ENCODE measurements at regions not wholly inside any gene's neighbourhood (a gene's known extent, or its start where the extent isn't known, plus 50 kb on each side); places are given as distances from the start of the nearest gene placed in this dataset.
A peak's percentile ranks its signal among the peaks of the same experiment; 100 is the strongest.

DNA sequence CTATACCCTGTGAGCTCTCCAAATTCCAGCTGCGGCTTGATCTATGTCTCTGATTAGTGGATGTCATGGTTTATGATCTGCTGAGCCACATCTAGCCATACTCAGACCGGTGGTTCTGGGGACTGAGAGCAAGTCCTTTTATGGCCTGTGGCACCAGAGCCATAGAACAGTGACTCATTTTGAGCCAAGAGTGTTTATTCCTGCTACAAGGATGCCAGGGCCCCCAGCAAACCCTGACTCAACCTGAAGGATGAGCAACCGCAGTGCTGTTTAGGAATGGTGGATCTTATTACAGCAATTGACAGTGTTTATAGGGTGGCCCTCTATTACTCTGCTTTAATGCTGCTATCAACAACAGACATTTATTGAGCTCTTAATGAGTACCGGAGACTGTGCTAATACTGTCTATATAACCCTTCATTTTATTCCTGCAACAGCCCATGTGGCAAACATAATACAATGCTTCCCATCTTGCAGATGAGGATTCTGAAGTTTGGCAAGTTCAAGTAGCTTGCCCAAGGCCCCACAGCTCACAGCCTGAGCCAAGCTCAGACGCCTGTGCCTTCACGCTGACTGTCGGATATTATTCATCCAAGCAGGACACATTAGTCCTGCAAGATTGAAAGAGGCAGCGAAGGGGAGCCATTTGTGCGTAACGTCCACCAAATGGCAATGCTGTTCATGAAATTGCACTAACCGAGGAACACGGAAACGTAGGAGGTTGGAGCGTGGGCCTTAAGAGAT is 273.6 kb upstream of the PWP1 start:
- DNase-seq, result no peak

DNA sequence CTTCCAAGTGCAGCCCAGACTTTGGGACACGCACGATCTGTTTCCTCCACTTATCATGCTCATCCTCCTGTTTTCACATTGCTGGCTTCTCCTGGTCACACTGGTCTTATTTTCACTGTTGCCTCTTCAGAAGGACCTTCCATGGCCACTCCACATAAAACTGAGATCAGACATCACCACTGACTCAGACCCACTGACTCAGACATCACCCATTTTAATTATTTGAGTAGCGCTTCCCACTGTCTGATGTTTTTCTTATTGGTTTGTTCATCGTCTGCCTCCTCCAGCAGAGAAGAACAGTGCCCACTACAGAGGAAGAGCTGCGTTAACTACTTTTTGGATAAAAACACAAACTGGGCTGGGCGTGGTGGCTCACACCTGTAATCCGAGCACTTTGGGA is 270.5 kb upstream of the PWP1 start:
- DNase-seq, result no peak

- no peak for DNase-seq
These were observed 269.8 kb upstream of the PWP1 start for GRCh38 chr12:107415834-107416233.

DNA sequence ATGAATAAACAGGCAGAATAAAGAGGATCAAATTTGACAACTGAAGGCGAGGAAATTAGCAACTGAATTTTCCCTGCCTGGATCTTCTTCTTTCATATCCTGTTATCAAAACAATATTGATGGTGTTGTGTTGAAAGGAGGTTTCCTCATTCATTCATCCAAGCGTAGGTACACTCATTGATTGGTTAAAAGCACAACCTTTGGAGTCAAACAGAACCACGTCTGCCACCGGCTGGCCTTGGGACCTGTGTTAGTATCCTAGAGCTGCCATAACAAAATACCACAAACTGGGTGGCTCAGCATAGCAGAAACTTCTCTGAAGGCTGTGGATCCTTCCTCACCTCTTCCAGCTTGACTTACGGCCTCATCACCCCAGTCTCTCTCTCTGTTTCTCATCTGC is 268.6 kb upstream of the PWP1 start:
- no peak for DNase-seq

DNA sequence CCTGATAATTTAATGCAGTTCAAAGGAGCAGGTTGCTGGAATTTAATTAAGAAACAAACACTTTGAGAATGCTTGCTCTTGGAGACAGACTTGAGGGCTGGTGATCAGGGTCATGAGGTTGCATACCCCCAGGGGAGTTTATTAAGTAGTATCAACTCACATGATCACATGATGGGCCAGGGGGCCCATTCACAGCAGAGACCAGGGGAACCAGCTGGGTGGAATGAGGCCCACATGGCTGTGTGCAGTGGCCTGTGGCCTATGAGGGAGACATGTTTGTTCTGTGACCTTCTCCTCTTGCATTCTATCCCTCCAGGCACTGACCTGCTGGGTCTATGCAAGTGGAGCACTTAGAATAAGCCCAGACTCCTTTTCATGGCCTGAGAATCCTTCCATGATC is 266.6 kb upstream of the PWP1 start:
- no peak for DNase-seq

GRCh38 chr12:107423531-107423930 is 262.1 kb upstream of the PWP1 start:
- DNase-seq, result no peak

DNA sequence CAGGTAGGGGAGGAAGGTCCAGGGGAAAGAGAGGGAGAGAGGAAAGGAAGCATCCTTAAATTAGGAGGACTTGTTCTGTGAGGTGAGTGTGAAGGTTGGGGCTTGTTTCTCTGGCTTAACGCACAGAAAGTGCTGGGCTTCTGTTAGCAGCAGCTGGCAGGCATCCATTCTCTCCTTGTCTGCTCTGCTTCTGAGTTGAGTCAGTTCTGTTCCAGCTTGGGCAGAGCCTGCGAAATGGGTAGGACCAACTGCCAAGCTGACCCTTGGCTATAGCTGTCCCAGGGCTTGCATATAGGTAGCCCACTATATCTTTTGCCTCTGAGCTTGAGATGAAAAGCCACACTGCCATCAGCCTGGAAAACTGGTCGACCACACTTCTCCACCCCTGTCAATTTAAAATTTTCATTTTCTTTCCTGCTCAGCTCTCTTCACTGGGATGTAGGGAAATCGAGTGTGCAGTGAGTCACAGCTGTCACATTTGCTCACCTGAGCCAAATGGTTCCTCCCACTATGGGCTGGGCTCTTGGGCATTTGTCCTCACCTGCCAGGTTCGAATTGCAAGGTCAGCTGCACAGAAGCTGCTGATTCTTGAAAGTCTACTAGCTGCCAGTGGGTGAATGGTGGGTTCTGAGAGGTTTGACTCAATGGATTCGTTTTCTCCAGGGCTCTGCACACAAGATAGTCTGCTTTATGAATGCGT is 256.4 kb upstream of the PWP1 start:
- no peak for DNase-seq

DNA sequence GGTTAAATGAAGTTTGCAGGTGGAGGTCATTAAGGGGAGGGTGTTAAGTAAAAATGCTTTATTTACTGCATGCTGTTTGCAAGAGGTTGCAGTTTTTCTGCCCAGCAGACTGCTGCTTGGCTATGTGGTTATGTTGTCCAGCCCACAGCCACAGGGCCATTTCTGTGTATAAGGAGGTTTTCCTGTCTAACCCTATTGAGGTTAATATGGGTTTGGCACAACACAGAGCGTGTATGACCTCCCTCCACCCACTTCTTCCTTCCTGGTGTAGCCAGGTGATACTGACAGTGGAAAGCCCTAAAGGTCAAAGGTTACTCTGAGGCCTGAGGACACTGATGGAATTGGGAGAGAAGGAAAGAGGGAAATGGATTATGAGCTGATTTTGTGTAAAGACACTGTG is 253.7 kb upstream of the PWP1 start:
- DNase-seq, result no peak

DNA sequence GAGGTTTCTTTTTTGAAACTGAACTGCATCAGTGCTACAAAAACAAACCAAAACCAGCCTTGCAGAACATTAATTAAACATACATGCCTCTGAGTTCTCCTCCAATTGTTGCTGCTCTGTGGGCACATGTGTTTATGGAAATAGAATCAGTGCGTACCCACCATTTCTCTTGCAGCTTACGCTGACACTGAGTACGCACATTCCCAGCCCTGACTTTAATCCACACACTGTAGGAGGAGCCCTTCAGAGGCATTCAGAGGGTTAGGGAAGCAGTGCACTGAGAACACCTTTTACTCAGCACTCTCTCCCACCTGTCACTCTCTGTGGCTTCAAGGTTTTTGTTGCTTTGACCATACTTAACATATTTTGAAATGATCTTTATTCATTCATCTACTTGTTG is 250.5 kb upstream of the PWP1 start:
- DNase-seq, result no peak

DNA sequence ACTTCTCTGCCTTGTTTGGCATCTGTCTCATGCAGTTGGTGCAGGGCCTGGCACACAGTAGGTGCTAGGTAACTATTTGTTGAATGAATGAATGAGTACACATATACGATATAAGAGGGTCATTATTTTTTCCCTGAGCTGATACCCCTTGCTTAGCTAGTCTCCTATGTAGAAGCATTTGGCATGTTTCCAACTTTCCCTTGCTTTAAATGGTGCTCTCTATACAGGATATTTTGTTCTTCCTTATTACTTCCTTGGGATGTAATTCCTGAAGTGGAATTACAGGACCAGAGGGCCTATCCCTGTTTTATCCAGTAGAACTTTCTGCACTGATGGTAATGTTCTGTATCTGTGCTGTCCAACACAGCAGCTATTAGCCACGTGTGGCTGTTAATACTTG is 250.1 kb upstream of the PWP1 start:
- no peak for DNase-seq

DNA sequence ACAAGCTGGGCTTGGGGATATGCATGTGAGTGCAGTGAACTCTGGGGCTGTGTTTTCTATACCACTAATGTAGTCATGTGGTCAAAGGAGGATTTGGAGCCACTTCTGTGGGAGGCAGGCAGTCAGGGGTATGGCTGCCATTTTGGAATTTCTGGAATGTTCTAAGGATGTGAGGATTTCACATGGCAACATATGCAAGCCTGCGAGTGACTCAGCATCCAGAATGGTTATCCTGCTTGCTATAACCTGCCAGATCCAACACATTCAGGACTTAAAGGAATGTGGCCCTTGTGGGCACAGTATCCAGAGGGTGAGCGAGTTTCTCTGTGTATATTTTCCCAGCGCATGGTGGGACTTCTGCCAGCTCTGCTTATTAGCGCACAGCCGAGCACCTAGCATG is 249.2 kb upstream of the PWP1 start:
- no peak for DNase-seq

GRCh38 chr12:107436836-107437235 is 248.8 kb upstream of the PWP1 start:
- DNase-seq, result no peak

DNA sequence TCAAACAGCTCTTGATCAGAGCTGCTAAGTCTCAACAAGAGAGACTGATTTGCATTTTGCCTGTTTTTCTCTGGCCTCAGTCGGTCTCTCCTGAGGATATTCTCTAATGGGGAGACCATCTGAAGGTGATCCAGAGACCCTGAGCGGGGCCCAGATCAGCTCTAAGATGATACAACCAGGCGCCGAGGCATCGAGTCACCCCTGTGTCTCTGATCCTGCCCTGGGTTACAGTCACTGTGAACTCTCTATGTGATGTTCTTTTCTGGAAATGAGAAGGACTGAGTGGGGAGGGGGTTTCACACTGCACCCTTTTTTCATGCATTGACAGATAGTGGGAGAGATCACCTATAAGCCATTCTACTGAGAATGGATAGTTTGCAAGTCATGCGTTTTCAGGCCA is 247.6 kb upstream of the PWP1 start:
- DNase-seq, result no peak

- DNase-seq, result peak; percentile 72
These were observed 246.4 kb upstream of the PWP1 start for GRCh38 chr12:107439026-107439738.

DNA sequence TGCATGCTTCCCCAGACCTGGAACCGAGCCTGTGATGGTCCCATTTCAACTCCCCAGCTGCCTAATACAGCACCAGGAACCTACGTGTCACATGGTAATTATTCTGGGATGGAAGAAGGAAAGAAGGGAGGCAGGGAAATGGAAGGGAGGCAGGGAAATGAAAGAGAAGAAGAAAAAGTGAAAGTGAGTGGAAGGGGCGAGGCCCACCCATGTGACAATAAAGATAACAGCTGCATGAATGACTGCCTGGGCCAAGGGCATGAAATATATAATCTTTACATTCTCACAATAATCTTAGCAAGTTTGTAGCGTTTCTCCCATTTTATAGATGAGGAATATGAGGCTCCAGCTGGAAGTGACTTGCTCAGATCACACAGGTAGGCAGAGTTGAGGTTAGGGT is 245.0 kb upstream of the PWP1 start:
- peak; percentile 53 for DNase-seq

GRCh38 chr12:107441665-107442300 is 243.8 kb upstream of the PWP1 start:
- DNase-seq, result no peak

DNA sequence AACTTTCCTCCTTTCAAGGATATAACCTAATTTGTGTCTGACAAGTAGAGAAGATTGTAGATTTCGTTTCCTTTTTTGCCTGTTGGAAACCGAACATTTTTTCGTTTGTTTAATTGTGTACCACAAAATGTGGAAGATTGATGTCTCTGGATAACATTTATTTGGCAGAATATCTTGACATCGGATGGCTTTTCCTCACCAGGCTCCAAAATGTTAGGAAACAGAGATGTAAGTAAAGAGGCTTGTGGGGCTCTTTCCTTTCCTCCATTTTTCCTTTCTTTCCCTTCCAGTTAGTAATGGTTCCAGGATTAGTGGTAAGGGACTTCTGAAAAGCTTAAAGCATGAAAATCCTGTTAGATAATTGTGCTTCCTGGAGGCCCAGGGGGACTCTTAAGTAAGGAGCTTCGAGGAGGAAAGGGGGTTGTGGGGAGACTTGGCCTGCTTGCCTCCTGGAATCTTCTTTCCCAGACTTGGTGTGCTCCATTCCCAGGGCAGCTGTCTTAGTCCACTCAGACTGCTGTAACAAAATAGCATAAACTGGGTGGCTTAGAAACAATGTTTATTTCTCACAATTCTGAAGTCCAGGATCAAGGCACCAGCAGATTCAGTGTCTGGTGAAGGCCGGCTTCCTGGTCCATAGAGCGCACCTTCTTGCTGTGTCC is 243.1 kb upstream of the PWP1 start:
- DNase-seq, result no peak

DNA sequence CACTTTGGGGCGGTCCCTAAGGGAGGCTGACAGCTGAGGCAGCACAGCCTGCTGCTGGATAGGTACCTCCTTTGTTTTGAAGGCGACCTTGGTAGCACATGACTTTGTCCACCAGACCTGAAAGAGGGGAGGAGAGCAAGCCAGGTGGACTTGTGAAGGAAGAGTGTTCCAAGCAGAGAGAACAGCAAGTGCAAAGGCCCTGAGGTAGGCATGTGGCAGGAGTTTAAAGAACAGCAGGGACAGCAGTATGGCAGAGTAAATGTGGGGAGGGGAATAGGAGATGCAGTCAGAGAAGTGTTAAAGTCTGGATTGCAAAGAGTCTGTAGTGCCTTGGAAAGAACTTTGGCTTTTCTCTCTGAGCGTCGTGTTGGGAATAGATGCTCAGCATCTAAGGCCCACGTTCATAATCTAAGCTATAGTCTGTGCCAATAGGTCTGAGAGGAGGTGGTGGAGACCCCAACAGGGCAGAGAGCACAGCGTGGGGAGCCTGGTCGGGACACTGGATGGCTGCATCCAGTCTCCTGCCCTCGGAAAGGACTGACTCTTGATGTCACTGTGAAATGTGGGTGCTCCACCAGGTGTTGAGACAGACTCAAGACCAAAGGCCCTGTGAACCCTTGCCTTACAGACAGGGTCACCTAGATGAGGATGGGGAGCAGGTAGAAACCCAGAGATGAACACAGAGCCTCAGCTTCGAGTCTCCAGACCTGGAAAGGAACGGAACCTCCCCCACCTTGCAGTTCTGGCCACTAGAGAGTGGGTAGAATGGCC is 242.1 kb upstream of the PWP1 start:
- no peak for DNase-seq

DNA sequence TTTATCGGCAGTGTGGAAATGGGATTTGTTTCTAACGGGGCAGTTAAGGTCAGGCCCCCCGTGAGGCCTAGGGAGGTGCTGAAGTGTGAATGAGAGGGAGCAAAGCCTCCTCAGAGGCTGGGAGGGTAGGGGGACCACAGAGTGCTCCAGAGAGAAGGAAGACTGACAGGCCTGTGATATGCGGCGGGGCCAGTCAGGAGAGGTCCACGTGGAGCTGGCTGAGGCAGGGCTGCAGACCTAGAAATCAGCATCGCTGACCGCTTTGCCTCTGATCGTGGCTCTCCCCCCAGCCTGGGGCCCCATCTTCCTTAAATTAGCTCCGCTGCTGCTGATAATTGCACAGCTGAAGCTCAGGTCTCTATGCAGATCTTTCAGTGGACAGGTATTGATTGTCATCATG is 240.8 kb upstream of the PWP1 start:
- DNase-seq, result no peak

GRCh38 chr12:107446476-107446875 is 239.1 kb upstream of the PWP1 start:
- DNase-seq, result no peak

GRCh38 chr12:107447336-107447735 is 238.3 kb upstream of the PWP1 start:
- DNase-seq, result no peak

DNA sequence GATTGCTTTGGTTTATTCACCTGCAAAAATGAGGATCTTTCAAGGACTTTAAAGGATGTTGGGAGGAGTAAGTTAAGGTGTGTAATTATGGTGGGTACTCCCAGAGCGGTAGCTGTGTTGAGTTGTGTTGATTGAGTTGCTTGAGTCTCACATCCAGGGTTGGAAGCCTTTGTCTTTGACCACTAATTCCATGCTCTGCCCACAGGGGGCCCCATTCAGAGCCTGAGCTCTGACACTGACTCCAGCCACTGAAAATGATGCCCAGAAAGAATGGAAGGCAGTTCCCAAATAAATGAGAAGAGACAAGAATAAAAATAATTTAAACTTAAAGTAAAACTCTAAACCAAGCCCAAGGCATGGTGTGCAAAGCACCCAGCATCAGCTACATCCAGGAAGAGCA is 237.4 kb upstream of the PWP1 start:
- peak; percentile 15 for DNase-seq

All from hematopoietic multipotent progenitor cell treated with erythropoietin and hydrocortisone succinate and interleukin-3 and kit ligand, for 8 days (in vitro differentiated cells).